NT2/D1 (cell line): ENCODE measurements at regions not wholly inside any gene's neighbourhood (a gene's known extent, or its start where the extent isn't known, plus 50 kb on each side); places are given as distances from the start of the nearest gene placed in this dataset.

ENCODE experiments used
- DNase-seq: peaks from one replicate; pipeline ENCODE4 v3.0.0-alpha.2; 2011; ENCODE audit warnings: low read depth, low spot score
- H3K27me3 ChIP-seq: 2 replicates; pipeline ENCODE4 v1.6.0; 2011; ENCODE audit warnings: mild to moderate bottlenecking; ENCODE audit not compliant: insufficient read length, insufficient read depth
- H3K36me3 ChIP-seq: 2 replicates; pipeline ENCODE4 v1.6.1; 2011; ENCODE audit warnings: mild to moderate bottlenecking, low read length, mixed read lengths; ENCODE audit not compliant: insufficient read depth, insufficient read length
- H3K4me1 ChIP-seq: 2 replicates; pipeline ENCODE4 v1.5.1; 2011; ENCODE audit not compliant: insufficient read depth, insufficient read length
- H3K4me3 ChIP-seq: 2 replicates; pipeline ENCODE4 v1.5.1; 2011; ENCODE audit warnings: low read depth; ENCODE audit not compliant: insufficient read length
- H3K9ac ChIP-seq: 2 replicates; pipeline ENCODE4 v1.6.0; 2011; ENCODE audit warnings: low read depth; ENCODE audit not compliant: insufficient read length
- H3K9me3 ChIP-seq: 2 replicates; pipeline ENCODE4 v1.5.1; 2011; ENCODE audit warnings: mild to moderate bottlenecking, low read length; ENCODE audit not compliant: insufficient read depth
- SUZ12 ChIP-seq: IDR thresholded peaks from 2 replicates; pipeline ENCODE4 v1.6.1; 2011; ENCODE audit not compliant: insufficient read length, insufficient read depth; ENCODE audit errors: extremely low read depth
- YY1 ChIP-seq: IDR thresholded peaks from 2 replicates; pipeline ENCODE4 v1.6.1; 2011; ENCODE audit not compliant: insufficient read length, insufficient read depth
- ZNF274 ChIP-seq: IDR thresholded peaks from 2 replicates; pipeline ENCODE4 v1.6.1; 2011; ENCODE audit warnings: mild to moderate bottlenecking, low read depth, low read length

DNA sequence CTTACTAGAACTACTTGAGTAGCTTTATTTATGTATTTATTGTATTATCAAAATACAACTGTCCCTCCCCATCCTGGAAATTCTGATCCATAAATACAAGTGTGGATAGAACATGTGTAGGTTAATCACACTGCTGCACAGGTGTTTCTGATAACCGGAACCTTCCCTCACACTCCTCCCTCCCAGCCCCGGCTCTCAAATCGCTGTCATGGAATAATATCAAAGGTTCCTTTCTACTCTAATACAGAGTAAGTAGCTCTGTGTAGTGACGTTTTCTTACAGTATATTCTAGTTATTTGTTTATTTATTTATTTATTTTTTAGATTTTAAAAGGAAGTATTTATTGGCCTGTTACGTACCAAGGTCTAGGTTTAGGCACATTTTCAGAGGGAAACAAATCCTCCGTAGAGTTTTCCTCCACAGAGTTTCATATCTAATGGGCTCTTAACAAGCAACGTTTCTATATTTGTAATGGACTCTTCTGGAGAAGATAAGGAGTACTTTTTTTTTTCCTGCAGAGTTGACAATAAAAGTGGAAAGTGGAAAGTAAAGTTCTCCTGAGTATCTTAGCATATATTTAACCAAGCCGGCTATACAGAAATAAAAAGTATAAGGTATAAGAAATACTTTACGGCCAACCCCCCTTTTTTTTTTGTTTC is 129.0 kb upstream of the CARD18 start:
- Histone ChIP-seq H3K4me3 (no peak overlapping the region), H3K9ac (no peak overlapping the region), H3K36me3 (no peaks in the 10 kb centered on the region), H3K27me3 (no peaks in the 10 kb centered on the region), H3K4me1 (no peaks in the 10 kb centered on the region), H3K9me3 (no peaks in the 10 kb centered on the region)
- DNase-seq, result no peak
- TF ChIP-seq ZNF274 (no peak), SUZ12 (no peak), YY1 (no peak)

DNA sequence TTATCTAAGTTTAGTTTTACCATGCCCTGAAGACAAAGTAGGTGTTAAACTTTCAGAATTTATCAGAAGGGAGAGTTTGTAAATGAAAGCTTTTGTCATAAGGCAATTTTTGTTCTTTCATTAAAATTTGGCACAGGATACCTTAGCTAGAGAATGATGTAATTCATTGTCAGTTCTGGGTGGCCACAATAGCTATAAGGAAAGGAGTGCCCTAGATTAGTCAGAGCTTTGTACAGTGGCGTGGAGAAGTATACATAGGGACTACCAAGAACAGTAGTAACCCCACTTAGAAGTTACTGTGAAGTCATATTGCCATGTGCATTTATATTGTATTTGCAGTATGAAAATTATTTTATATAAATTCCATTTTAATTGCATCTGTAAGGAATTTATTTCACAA is 126.3 kb upstream of the CARD18 start:
- no peaks in the 10 kb centered on the region for H3K36me3 ChIP-seq
- H3K4me3 ChIP-seq, result no peak overlapping the region
- no peaks in the 10 kb centered on the region for H3K27me3 ChIP-seq
- no peak for TF ChIP-seq SUZ12
- no peak for TF ChIP-seq ZNF274
- TF ChIP-seq YY1, result no peak
- no peak overlapping the region for H3K9ac ChIP-seq
- no peaks in the 10 kb centered on the region for H3K9me3 ChIP-seq
- no peak for DNase-seq
- no peaks in the 10 kb centered on the region for H3K4me1 ChIP-seq

DNA sequence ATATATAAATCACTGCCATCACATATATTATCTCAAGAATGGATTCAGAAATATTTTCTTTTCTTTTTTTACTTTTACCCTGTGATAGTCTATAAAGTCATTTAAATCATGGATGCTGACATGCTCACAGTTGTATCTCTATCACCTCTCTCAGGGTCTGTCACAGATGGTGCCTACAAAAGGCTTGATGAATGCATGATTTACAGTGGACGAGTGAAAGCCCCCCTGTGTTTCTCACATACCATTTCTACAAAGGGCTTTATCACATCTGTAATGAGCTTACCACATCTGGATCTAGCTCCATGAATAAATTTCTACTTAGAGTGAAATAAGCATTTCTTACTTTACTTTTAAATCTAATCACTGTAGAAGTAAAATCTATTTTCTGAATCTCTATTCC is 121.4 kb upstream of the CARD18 start:
- H3K9me3 ChIP-seq, result no peaks in the 10 kb centered on the region
- DNase-seq, result no peak
- H3K4me1 ChIP-seq, result no peaks in the 10 kb centered on the region
- no peak overlapping the region for H3K4me3 ChIP-seq
- H3K36me3 ChIP-seq, result no peaks in the 10 kb centered on the region
- no peak for TF ChIP-seq SUZ12
- TF ChIP-seq YY1, result no peak
- TF ChIP-seq ZNF274, result no peak
- H3K9ac ChIP-seq, result no peak overlapping the region
- no peaks in the 10 kb centered on the region for H3K27me3 ChIP-seq

DNA sequence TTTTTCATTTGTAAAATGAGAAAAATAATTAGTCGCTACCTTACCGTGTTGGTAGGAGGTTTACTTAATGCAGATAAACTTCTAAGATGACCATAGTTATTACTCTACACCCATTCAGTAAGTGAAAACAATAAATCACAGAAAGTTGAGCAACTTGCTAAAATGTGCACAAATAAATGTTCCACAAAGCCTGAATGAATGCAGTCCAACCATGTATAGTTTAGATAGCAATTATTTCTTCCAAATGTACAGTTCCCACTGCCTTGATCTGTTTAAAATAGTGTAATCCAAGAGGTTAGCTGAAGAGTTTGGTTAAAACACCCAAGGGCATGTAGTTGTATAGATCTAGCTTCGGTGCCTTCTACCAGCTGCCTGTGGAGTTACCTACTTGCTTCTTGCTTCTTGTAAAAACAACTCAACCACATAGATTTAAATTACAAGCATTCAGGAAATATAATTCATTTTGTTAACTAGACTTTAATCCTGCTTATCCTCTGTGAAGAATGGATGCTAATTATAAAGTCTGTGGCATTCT is 106.3 kb upstream of the CARD18 start:
- H3K4me3 ChIP-seq, result no peak overlapping the region
- no peaks in the 10 kb centered on the region for H3K36me3 ChIP-seq
- no peaks in the 10 kb centered on the region for H3K27me3 ChIP-seq
- H3K9me3 ChIP-seq, result no peaks in the 10 kb centered on the region
- no peak overlapping the region for H3K9ac ChIP-seq
- no peaks in the 10 kb centered on the region for H3K4me1 ChIP-seq
- no peak for DNase-seq
- TF ChIP-seq ZNF274 (no peak), YY1 (no peak), SUZ12 (no peak)

DNA sequence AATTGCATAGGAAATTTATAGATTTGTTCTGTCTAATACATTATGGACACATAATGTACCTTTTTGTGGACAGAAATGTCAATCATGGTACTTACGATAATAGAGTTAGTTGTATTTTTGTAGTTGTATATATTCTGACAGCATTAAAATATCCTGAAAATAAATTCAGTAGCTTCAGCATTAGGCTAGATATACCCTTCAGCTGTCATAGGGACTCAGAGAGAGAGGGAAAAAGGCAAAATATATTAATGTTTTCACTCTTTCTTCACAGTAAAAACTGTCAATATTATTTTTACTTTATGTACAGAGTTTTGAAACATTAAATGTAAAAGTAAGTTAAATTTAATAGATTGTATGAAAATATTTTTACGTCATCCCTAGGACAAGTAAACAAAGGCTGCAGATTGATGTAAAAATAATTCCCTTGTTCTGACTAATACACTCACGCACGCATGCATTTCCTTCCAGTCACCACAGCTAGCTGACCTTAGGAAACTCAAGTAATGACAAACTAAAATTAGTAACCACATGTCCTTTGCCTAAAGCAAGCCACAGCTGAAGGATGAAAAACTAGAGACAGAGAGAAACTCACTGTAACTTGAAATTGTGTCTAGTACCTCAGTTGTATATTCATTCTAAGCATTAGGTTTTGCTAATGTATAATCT is 104.7 kb upstream of the CARD18 start:
- Histone ChIP-seq H3K9ac (no peak overlapping the region), H3K9me3 (no peaks in the 10 kb centered on the region)
- no peak for DNase-seq

DNA sequence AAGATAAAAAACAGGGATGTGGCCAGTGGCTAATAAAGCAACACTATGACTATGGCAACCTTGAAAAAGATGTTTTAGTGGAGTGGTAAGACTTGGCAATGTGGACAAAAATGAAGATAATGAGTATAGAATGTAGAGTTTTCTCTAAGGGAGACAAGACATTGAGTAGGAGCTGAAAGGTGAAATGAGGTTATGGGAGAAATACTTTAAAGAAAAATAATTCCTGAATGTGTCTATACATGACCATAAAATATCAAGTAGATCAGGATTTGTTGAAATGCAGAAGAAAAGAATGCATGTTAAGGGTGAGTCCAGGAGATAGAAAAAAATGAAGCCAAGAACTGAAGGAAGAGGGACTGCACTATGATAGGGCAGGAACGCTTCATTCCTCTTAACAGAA is 101.6 kb upstream of the CARD18 start:
- H3K4me1 ChIP-seq, result no peaks in the 10 kb centered on the region
- TF ChIP-seq YY1 (no peak), SUZ12 (no peak), ZNF274 (no peak)
- no peak for DNase-seq

More for the DNA sequence above, 104.7 kb upstream of the CARD18 start:
- Histone ChIP-seq H3K4me1 (no peaks in the 10 kb centered on the region), H3K36me3 (no peaks in the 10 kb centered on the region), H3K4me3 (no peak overlapping the region), H3K27me3 (no peaks in the 10 kb centered on the region)
- TF ChIP-seq YY1 (no peak), SUZ12 (no peak), ZNF274 (no peak)

DNA sequence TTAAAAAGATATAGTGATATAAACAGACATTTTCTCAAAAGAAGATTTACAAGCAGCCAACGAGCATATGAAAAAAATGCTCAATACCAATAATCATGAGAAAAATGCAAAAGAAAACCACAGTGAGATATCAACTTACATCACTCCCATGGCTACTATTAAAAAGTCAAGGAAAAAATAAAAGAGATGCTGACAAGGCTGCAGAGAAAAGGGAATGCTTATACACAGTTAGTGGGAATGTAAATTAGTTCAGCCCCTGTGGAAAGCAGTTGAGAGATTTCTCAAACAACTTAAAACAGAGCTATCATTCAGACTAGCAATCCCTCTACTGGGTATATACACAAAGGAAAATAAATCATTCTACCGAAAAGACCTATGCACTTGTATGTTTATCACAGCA is 97.1 kb upstream of the CARD18 start:
- no peaks in the 10 kb centered on the region for H3K4me1 ChIP-seq
- no peaks in the 10 kb centered on the region for H3K9me3 ChIP-seq
- H3K9ac ChIP-seq, result no peak overlapping the region
- no peaks in the 10 kb centered on the region for H3K27me3 ChIP-seq
- no peak overlapping the region for H3K4me3 ChIP-seq
- no peaks in the 10 kb centered on the region for H3K36me3 ChIP-seq
- DNase-seq, result no peak
- TF ChIP-seq SUZ12 (no peak), YY1 (no peak), ZNF274 (no peak)

More for the DNA sequence above, 101.6 kb upstream of the CARD18 start:
- Histone ChIP-seq H3K4me3 (no peak overlapping the region), H3K9ac (no peak overlapping the region), H3K36me3 (no peaks in the 10 kb centered on the region), H3K27me3 (no peaks in the 10 kb centered on the region), H3K9me3 (no peaks in the 10 kb centered on the region)
